GM19372 (cell line): ENCODE measurements at regions not wholly inside any gene's neighbourhood (a gene's known extent, or its start where the extent isn't known, plus 50 kb on each side); places are given as distances from the start of the nearest gene placed in this dataset.
"Not testable (repeated sequence)": the region's sequence is repeated elsewhere in the genome, so short reads cannot be mapped to it uniquely, and the experiment has no call there.

Source experiments
- ATAC-seq: cut with Tn5 transposase; IDR thresholded peaks from one replicate; pipeline ENCODE4 v1.9.1; 2021; ENCODE audit warnings: mild to moderate bottlenecking, low read depth, moderate library complexity; ENCODE audit not compliant: unreplicated experiment

DNA sequence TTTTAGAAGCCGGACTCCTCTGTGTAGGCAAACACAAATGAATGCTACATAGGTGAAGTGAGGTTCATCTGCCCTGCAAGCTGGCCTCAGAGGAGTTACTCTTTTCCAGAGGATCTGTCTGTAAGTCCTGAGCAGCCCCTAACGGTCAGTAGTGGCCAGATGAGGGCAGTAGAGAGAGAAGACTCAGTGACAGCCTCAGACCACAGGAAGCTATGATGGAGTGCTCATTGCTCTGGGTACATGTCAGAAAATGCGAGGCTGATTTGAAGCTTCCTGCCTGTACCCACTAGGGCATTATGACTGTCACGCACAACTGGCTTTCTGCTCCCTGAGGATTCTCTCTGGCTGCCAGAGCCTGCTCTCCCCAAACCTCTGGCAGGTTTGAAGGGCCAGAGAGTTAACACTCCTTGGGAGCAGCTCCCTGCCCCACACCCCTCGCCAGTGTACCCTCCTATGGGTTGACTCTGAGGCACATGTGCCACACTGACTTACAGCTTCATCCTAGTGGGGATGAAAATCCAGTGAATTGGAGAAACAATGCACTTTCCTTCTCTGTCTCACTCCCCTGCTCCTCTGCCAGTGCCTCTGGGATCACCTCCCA lies 141.5 kb downstream of the GABRG2 start:
- ATAC-seq = peak; percentile 91

DNA sequence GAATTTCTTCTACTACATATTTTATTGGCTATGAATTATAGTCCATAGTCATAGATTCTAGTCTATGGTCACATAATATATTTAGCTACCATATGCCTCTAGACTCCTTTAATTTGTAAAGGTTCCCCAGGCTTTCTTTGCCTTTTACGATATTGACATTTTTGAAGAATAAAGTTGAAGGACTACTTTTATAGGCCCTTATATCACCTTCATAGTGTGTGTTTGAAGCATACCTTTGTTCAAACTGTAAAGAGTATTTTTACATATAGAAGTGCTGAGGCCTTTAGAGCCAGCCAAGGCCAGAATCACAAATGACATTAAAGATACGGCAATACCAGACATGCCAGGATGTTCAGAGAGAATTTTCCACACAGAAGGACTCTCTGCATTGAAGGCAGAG lies 147.0 kb downstream of the GABRG2 start:
- no peak for ATAC-seq

DNA sequence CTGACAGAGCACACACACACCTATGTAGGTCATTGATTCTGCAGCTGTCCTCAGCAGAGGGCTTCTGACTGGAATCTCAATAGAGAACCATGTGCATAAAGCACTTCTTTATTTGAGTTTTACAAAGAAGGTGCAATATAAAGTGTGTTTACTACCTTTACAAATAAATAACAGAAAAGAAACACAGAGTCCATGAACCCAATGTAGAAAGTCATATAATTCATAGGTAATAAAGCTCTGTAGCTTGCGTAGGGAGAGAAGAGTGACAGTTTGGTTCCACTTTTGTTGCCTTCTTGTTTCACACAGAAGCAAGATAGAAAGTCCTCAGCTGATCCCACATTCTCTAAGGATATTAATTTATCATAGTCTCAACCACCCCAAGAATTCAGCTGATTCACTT lies 149.5 kb downstream of the GABRG2 start:
- no peak for ATAC-seq

DNA sequence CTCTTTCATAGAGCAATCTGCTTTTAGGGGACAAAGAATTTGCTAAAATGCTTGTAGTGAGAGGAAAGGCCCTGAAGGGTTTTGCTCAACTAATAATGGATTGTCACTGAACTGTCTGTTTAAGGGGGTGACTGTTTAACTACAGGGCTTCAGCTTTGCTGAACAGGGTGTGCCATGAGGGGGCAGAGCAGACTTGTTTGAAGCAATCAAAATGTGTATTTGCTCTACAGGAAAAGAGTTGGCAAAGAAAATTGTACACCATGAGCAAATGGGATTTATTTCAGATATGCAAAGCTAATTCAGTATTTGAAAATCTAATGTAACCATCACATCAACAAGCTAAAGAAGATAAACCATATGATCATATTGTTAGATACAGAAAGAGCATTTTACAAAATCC lies 154.3 kb downstream of the GABRG2 start:
- ATAC-seq = no peak

DNA sequence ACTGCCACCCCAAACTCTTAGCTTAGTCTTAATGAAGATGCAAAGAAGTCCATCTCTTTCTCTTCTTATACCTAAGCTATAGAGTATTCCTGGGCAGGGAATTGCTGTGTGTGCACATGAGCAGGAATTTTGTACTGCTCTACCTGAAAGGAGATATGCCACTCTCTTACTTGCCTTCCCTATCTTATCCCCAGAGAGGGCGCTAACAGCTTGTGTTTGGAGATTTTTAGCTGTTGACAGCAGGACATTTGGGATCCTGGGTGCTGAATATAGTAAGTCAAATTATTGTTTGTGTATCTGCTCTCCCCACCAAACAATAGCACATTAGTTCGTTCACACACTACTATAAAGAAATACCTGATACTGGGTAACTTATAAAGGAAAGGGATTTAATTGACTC lies 159.5 kb downstream of the GABRG2 start:
- no peak for ATAC-seq

DNA sequence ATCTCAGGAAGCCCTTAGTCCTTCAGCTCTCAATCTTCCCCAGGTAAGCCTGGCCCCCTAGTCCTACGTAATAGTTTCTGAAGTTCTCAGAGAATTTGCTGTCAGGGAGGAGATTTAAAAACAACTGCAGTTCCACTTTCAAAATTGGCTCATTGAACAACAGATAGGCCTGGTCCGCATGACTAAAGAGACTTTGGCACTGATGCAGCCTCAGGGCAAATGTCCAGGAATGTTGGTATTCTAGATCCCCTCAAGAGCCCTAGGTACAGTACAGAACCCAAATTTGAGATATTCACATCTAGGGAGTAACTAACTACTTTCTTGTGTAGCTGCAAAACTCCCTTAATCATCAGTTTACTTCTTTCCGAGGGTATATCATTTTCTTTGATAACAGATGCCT lies 162.8 kb downstream of the GABRG2 start:
- no peak for ATAC-seq

DNA sequence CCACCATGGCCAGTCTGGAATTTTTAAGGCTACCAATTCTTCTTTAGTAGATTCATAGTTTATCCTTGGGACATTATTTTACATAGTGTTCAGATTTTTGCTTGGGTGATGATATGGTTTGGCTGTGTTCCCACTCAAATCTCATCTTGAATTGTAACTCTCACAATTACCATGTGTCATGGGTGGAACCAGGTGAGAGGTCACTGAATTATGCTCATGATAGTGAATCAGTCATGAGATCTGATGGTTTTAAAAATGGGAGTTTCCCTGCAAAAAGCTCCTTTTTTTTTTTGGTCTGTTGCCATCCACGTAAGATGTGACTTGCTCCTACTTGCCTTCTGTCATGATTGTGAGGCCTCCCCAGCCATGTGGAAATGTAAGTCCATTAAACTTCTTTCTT lies 163.9 kb downstream of the GABRG2 start:
- ATAC-seq = no peak

DNA sequence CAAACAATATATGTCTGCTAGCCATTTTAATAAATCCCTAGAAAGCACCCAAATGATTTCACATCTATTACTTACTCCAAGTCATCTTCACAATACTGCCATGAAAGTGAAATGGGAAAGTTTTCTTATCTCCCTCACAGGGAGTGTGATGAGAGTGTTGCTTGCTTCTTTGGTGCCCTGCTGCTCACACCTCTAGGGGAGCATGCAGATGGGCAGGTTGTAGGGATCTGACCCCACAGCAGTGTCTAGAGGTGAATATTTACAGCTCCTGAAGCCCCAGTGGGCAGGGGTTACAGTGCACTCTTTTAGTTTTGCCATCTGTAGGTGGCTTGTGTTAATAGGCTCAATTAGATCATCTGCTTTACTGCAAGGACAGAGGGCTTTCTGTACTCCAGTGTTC lies 173.2 kb downstream of the GABRG2 start:
- no peak for ATAC-seq

DNA sequence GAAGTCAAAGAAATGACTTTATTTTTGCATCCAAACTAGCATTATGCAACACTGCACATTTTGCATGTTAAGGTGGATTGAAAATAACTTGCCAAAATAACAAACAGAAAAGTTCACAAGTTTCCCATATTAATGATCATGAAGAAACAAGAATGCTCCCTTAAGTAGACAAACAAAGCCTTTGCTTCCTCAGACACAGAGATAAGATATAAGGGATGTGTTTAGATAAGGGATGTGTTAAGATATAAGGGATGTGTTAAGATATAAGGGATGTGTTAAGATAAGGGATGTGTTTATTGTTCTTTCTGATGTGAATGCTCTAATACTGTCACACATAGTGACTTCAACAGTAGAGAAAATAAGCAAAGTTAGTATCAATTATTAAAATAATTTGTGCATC lies 174.8 kb downstream of the GABRG2 start:
- ATAC-seq = no peak

DNA sequence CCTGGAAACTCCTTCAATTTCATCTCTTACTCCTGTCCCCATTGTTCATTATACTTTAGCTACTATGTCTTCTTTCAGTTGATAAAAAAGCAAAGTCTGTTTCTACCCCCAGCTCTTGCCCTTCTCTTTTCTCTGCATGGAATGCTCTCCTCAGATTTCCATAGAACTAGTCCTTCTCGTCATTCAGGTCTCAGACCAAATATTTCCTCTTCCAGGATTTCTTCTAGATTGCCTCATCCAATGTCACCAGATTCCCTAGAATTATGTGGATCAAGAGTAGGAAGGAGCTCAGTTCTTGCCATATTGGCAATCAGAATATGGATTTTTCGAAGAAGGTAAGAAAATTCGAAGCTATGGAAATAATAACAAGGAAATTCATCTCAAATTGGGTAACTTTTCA lies 176.1 kb downstream of the GABRG2 start:
- ATAC-seq = no peak

DNA sequence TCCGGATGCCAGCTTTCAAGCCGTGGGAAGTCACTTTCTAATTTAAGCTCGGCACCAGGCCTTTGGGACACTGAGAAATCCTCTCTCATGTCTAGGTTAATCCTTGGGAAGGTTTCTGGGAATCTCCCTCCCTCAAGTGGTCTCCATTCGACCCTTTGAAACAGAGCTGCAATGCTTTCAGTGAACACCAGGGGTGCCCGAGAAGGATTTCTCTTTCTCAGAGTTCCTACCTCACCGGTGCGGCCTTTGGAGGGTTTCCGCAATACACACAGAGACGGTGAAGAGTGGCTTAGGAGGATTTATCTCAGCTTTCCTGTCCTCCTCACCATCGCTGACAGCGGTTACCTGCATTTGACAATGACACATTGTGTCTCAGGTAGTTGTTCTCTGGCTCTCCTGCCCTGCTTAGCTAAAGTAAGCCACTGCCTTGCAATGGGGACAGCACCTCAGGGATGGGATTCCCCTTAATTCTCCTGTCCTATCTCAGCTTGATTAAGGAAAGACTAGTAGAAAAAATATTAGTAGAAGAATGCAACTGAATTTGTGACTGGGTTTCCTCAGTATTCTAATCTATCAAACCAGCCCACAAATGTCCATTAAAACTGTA lies 180.6 kb downstream of the GABRG2 start:
- no peak for ATAC-seq

DNA sequence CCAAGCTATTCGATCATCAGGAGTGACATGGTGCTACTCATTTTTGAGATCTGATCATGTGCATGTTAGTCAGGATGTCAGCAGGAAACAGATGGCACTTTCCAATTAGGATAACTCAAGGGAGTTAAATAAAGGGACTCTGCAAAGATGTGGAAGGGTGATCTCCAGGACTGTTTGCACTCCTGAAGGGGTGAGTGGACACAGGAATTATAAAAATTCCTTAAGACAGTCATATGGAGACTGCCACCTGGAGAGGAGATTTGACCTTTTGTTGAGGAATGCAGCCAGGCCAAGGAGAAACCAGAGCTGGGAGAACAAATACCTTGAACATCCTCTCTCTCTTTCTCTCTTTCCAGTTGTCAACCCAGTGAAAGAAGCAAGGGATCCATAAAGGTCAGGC lies 189.1 kb downstream of the GABRG2 start:
- ATAC-seq = no peak

DNA sequence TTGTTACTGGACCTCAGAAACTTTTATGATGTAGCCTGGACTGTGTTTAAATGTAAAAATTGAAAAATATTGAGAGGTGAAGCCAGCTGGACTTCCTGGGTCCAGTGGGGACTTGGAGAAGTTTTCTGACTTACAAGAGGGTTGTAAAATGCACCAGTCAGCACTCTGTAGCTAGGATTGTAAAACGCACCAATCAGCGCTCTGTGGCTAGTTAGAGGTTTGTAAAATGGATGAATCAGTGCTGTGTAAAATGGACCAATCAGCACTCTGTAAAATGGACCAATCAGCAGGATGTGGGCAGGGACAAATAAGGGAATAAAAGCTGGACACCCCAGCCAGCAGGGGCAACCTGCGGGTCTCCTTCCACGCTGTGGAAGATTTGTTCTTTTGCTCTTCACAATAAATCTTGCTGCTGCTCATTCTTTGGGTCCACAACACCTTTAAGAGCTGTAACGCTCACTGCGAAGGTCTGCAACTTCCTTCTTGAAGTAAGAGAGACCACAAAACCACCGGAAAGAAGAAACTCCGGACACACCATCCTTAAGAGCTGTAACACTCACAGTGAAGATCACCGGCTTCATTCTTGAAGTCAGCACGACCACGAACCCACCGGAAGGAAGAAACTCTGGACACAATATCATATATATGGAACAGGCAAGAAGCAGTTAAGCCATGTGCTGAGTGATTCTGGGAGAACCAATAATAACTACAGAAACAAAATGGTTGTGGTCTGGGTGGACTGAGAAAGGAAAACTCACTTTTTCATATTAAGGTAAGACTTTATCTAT lies 201.3 kb downstream of the GABRG2 start:
- ATAC-seq = no peak

DNA sequence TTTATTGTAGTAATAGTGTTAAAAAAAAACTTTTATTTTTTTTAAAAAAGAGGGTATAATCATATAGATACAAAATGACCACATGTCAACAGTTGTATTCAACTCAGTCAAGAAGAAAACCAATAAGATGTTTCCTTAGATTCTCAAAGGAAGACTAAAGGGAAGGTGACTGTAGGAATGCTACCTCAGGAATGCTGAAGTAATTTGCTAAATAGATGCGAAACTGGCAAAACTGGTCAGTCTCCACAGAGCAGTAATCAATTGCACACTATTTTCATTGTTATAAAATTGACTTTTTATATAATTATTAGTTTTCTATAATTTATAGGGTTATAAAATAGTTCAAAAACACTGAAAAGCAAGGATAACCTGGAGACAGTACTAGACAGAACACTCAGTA lies 204.8 kb downstream of the GABRG2 start:
- no peak for ATAC-seq

DNA sequence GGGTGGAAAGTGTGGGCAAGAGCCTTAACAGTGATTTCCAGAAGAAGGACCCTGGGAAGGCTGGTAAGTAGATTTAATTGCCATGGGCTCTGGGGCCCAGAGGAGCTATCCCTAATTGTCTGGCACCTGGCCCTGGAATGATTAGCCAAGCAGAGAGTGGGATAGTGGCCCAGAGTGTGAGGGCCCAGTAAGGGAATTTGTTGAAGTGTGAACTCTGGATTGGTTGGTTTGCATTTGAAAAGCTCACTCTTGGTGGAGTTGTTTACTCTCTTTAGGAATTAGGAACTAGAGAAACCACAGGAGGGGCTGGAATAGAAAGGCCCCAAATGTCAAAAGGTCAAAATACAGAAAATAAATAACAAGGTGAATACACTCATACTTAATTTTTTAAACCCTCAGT lies 207.1 kb downstream of the GABRG2 start:
- ATAC-seq = no peak

DNA sequence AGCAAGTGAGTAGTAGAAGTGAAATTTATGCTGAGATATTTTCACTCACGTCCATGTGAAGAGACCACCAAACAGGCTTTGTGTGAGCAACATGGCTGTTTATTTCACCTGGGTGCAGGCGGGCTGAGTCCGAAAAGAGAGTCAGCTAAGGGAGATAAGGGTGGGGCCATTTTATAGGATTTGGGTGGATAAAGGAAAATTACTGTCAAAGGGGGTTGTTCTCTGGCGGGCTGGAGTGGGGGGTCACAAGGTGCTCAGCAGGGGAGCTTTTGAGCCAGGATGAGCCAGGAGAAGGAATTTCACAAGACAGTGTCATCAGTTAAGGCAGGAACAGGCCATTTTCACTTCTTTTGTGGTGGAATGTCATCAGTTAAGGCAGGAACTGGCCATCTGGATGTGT lies 207.8 kb downstream of the GABRG2 start:
- ATAC-seq = not testable (repeated sequence)

DNA sequence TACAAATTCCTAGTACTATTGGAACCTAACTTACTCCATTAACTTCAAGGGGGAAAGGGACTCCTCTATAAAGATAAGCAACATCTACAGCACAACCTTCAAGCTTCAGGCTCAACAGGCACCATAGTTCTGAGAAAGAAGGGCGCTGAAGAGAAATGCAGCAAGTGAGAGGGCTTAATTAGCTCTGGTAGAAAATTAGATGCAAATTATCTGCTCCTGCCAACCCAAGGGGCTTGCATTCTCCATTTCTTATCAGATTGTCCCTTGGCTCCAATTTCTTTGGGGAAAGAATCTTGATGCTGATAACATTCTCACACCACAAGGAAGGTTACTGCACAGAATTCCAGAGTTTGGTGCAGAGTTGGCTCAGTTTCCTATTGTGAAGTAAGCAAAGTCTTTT lies 214.6 kb downstream of the GABRG2 start:
- no peak for ATAC-seq

DNA sequence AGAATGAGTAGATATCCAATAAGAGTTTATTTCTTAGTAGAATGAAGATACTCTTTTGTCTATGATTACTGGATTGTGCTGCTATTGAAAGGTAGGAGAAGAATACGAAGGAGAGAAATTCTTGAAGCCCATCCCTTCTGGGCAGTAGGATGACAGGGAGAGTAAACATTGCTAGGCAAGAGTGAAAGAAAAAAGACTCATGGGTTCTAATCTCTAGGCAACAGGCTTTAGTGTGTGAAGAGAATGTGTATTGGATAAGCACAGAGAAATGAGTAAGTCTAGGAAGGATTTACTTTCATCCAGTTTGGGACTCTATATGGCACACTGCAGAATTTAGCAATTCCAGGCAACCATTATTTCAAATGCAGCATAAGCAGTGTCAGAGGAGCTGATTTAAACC lies 216.0 kb downstream of the GABRG2 start:
- no peak for ATAC-seq

DNA sequence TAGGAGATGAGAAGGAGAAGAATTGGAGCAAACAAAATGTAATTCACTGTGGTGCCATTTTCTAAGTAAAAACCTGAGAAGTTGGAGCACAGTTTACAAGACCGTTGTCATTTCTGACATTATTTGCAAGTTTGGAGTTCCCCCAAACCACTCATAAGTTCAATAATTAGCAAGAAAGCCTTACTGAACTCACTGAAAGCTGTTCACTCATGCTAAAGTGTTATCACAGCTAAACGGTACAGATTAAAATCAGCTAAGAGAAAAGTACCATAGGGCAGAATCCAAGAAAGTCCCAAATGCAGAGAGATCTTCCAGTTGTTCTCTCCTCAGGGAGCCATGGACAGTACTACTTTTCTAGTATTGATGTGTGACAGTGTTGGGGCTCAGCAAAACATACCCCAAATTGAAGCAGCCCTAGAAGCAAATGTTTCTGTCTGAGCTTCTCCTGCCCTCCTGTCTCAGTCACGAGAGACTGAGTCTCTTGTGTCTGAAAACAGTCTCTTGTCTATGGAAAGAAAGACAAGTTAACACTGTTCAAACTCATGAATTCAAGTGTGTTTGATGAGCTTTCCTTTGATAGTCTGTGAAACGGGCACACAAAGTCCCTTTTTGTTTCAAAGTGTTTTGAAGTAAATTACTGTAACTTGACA lies 221.2 kb downstream of the GABRG2 start:
- peak; percentile 65 for ATAC-seq

DNA sequence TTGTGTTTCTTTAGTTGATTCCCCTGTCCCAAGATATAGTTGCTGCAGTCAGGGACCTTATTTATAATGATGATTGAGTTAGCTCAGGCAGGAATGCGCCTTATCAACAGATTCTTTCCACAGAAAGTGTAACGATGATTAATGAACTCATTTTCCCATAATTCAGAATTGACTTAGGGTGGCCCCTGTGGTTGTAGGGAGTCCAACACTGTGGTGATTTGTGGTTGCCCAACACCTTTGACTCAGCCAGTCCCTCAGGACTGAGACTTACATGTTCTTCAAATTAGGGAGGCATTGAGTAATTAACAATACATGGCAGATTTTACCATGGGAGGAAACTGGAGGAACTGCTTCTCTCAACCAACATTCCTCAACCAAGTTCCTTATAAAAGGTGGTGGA lies 221.9 kb downstream of the GABRG2 start:
- ATAC-seq = peak; percentile 39

DNA sequence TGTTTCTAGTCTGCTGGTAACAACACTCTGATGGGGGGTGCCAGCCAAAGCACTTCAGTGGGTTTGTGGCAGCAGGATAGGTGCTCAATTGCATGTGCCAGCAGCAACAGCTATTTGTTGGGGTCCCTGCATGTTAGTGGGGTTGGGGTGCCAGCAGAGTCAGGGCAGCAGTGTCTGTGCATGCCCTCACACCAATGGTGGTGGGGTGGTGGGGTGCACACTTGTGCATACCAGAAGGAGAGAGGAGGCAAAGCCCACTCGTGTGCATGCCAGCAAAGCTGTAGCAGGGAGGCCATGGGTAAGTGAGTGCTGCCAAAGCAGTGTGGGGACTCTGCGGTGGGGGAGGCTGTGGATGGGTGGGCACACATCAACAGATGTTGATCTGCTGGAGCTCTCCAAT lies 232.2 kb downstream of the GABRG2 start:
- ATAC-seq = no peak

DNA sequence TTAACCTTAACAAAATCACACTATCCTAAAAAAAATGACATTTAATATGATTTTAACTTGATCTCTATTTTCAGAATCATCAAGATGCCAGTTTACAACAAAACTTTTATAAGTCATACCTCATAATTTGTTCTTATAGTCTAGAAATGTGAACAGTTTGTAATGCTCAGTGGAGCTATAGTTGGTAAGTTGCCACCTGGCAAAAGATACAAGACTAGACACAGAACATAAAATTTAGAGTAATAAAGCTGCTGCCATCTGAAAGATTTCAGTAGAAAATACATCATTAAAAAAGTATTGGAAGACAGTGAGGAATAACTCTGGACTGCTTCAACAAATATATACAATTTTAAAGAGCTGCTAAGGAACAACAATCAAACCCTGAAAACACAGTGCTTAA lies 233.8 kb downstream of the GABRG2 start:
- ATAC-seq = no peak
